Fibroblast of upper back skin (primary cell): ENCODE measurements at regions not wholly inside any gene's neighbourhood (a gene's known extent, or its start where the extent isn't known, plus 50 kb on each side); places are given as distances from the start of the nearest gene placed in this dataset.
"Not testable (repeated sequence)": the region's sequence is repeated elsewhere in the genome, so short reads cannot be mapped to it uniquely, and the experiment has no call there.

Experiments
- DNase-seq: peaks from one replicate; pipeline ENCODE4 v3.0.0-alpha.2; 2013

- no peak for DNase-seq
Observed at GRCh38 chr4:65265526-65265925, 404.8 kb downstream of the EPHA5 start.

- no peak for DNase-seq
Observed at GRCh38 chr4:65259296-65259695, 411.0 kb downstream of the EPHA5 start.

- DNase-seq: no peak
Observed at GRCh38 chr4:65250916-65251315, 419.4 kb downstream of the EPHA5 start.

- no peak for DNase-seq
Observed at GRCh38 chr4:65249111-65249510, 421.2 kb downstream of the EPHA5 start.

- DNase-seq: no peak
Observed at GRCh38 chr4:65242156-65242846, 428.0 kb downstream of the EPHA5 start.

- no peak for DNase-seq
Observed at GRCh38 chr4:65241257-65241997, 428.9 kb downstream of the EPHA5 start.

- no peak for DNase-seq
Observed at GRCh38 chr4:65234061-65234460, 436.2 kb downstream of the EPHA5 start.

GRCh38 chr4:65227628-65228027 is 442.7 kb downstream of the EPHA5 start:
- DNase-seq: no peak

- DNase-seq: no peak
Observed at GRCh38 chr4:65223601-65224000, 446.7 kb downstream of the EPHA5 start.

- DNase-seq: not testable (repeated sequence)
Observed at GRCh38 chr4:65223074-65223473, 447.2 kb downstream of the EPHA5 start.

GRCh38 chr4:65217179-65217578 is 453.1 kb downstream of the EPHA5 start:
- no peak for DNase-seq

- DNase-seq: no peak
Observed at GRCh38 chr4:65202853-65203236, 467.4 kb downstream of the EPHA5 start.

GRCh38 chr4:65202165-65202852 is 468.0 kb downstream of the EPHA5 start:
- no peak for DNase-seq

GRCh38 chr4:65195666-65196065 is 474.6 kb downstream of the EPHA5 start:
- no peak for DNase-seq

- no peak for DNase-seq
Observed at GRCh38 chr4:65195002-65195401, 475.3 kb downstream of the EPHA5 start.

- no peak for DNase-seq
Observed at GRCh38 chr4:65193985-65194384, 476.3 kb downstream of the EPHA5 start.

GRCh38 chr4:65190780-65191179 is 479.5 kb downstream of the EPHA5 start:
- no peak for DNase-seq

GRCh38 chr4:65175585-65175984 is 494.7 kb downstream of the EPHA5 start:
- no peak for DNase-seq

- no peak for DNase-seq
Observed at GRCh38 chr4:65170768-65171514, 499.3 kb downstream of the EPHA5 start.

GRCh38 chr4:65167719-65168118 is 502.6 kb downstream of the EPHA5 start:
- no peak for DNase-seq

- no peak for DNase-seq
Observed at GRCh38 chr4:65152205-65152604, 518.1 kb downstream of the EPHA5 start.

GRCh38 chr4:65139998-65140397 is 530.3 kb downstream of the EPHA5 start:
- DNase-seq: no peak

GRCh38 chr4:65126200-65126599 is 544.1 kb downstream of the EPHA5 start:
- no peak for DNase-seq
